GM19239 (cell line): ENCODE measurements at regions not wholly inside any gene's neighbourhood (a gene's known extent, or its start where the extent isn't known, plus 50 kb on each side); places are given as distances from the start of the nearest gene placed in this dataset.

Experiments
- DNase-seq: peaks from one replicate; pipeline ENCODE4 v3.0.0; 2011; ENCODE audit warnings: low spot score; ENCODE audit not compliant: insufficient read length
- FAIRE-seq: peaks from 2 replicates; lab custom pipeline; 2011; peaks lifted over from hg19 to GRCh38; lab: Jason Lieb, UNC

GRCh38 chr2:120807751-120808150 is 72.1 kb downstream of the GLI2 start:
- FAIRE-seq, result no peak
- no peak for DNase-seq

DNA sequence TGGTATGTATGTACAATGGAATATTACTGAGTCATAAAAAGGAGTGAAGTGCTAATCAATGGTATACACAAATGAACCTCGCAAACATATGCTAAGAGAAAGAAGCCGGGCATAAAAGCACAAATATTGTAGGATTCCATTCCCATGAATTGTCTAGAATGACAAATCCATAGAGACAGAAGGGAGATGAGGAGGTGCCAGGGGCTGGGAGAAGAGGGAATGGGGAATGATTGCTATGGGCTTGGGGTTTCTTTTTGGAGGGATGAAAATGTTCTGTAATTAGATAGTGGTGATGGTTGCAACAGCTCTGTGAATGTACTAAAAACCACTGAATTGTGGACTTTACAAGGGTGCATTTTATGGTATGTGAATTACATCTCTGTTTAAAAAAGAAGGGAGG is 73.5 kb downstream of the GLI2 start:
- FAIRE-seq (no peak), DNase-seq (no peak)

GRCh38 chr2:120809609-120810440 is 74.2 kb downstream of the GLI2 start:
- no peak for FAIRE-seq

DNA sequence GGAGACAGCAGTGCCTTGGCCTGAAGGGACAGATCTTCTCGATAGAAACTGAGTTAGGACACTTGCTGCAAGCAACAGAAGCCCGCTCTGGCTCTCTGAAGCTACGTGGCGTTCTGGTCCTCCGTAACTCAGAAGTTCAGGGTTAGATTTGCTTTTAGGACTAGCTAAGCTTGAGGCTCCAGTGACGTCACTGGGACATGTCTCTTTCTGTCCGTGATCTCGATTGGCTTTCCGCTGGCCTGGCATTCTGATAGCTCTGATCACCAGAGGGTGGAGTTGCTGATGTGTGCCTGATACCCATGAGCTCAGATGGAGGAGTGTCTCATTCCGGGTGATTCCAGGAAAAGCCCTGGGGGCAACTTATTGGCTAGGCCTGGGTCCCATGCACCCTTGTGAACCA is 75.0 kb downstream of the GLI2 start:
- DNase-seq (no peak), FAIRE-seq (no peak)

More at GRCh38 chr2:120809609-120810440, 74.2 kb downstream of the GLI2 start:
- DNase-seq, result no peak

DNA sequence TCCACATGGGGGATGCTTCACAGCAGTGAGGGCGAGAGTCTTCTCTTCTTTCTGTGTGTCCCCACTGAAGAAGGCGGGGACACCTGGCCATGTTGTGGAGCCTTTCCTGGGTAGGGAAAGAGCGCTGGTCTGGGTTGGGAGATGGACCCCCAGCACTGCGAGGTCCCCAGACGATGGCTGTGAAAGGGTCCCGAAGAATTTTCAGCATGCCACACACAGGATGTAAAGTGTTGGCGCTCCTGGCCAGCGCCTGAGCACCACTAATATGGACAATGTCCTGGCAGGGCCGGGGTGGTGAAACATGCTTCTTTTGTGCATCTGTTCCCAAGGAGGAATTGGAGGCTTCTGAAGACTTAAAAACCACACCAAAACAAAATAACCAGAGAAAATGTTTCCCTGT is 77.2 kb downstream of the GLI2 start:
- FAIRE-seq (no peak), DNase-seq (no peak)

GRCh38 chr2:120814352-120814751 is 78.7 kb downstream of the GLI2 start:
- FAIRE-seq, result no peak
- no peak for DNase-seq

DNA sequence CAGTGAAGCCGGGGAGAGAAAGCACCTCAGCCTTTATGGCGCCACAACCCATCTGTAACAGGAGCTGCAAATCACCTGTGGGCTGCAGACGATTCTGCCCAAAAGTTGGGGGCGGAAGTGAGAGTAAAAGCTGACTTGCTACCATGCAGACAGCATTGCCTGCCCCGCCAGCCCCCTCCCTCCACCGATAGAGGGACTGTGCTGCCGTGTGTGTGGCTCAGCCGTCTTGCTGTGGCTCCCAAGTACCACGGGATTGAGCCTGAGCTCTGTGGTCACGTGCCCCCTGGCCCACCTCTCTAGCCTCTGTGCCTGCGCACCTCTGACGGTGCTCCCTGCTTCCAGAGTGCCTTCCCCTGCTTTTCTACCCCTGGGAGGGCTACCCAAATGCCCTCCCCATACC is 79.6 kb downstream of the GLI2 start:
- DNase-seq (no peak), FAIRE-seq (no peak)

GRCh38 chr2:120817136-120817955 is 81.7 kb downstream of the GLI2 start:
- DNase-seq (no peak), FAIRE-seq (no peak)

DNA sequence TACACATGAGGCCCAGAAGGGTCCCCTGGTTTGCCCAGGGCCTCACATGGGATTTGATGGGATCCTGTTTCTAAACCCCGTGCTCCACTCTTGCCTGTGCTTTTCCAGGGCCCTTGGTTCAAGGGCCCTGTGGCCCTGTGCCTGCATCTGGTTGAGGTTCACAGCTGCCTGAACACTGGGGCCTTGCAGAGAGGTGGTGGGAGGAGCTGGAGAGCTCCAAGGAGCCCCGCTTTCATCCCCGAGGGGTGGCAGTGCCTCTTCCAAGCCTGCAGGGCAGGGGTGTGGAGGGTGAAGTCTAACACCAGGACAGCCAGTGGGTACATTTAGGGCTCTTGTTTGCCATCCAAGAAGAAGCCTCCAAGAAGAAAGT is 82.3 kb downstream of the GLI2 start:
- no peak for DNase-seq
- no peak for FAIRE-seq

GRCh38 chr2:120818441-120818920 is 82.8 kb downstream of the GLI2 start:
- FAIRE-seq, result no peak
- no peak for DNase-seq

GRCh38 chr2:120819720-120820210 is 84.1 kb downstream of the GLI2 start:
- DNase-seq (no peak), FAIRE-seq (no peak)

DNA sequence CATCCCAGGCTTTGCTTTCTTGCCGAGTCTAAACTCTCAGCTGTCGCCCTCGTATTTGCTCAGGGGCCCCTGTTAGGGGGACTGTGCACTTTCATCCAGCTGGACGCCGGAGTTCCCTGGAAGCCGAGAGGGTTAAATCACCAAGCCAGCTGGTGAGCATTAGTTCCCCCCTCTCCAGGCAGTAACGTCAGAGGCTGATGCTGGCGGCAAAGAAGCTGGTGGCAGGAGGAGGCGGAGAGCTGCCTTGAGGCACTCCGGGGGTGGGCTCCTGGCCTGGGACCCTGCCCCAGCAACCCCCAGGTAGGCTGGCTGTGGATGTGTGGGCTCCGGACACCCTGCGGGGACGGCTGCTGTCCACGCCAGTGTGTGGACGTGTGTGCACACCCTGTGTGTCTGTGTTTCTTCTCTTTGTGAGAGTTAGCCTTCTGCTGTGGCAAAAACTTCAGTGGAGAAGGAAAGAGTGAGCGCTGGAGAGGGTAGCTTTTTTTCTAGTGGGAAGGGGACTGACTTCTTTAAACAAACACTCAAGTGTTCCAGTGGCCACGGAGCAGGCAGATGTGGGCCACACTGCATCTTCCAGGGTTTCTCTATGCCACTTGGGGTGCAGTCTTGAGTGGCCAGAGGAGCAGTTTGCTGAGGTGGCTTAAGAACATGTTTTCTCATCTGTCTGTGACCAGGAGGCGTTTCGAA is 84.7 kb downstream of the GLI2 start:
- no peak for DNase-seq
- FAIRE-seq, result no peak

- DNase-seq (no peak), FAIRE-seq (no peak)
Measured at GRCh38 chr2:120820953-120821279, 85.2 kb downstream of the GLI2 start.

- FAIRE-seq (no peak), DNase-seq (no peak)
Measured at GRCh38 chr2:120821446-120822160, 85.9 kb downstream of the GLI2 start.

DNA sequence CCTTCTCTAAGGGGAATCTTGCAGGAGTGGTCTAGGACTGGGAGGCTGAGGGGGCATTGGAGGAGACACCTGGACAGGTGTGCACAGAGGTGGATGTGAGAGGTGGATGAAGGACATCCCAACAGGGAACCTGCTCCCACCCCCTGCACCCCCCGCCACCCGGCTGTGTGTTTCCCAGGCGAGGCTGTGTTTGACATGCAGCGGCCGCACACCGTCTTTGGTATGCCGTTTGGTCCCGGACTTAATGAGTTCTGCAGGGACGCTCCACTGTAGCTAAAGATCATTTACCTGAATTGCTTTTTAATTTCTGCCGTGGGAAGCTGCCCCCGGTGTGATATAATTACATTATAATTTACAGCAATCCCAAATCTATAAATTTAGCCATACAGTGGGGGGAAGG is 87.3 kb downstream of the GLI2 start:
- no peak for DNase-seq

DNA sequence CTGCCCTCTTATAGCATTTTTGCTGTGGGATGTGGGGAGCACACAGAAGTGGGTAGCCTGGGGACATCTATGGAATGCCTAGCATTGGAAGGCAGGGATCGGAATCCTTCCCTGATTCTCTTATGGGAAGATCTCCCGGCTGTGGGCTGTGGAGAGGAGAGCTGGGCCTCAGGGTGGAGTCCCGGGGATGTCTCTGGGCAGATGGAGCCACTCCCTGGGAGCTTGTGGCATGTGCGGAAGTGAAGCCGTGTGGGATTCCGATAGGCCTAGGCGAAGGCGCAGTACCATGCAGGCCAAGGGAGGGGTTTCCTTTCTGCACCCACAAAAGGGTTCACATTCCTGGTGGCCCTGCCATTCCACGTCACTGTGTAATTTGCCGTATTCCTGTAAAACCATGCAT is 87.9 kb downstream of the GLI2 start:
- FAIRE-seq (no peak), DNase-seq (no peak)

More for the DNA sequence above, 87.3 kb downstream of the GLI2 start:
- no peak for FAIRE-seq

GRCh38 chr2:120824246-120824645 is 88.6 kb downstream of the GLI2 start:
- DNase-seq (no peak), FAIRE-seq (no peak)

DNA sequence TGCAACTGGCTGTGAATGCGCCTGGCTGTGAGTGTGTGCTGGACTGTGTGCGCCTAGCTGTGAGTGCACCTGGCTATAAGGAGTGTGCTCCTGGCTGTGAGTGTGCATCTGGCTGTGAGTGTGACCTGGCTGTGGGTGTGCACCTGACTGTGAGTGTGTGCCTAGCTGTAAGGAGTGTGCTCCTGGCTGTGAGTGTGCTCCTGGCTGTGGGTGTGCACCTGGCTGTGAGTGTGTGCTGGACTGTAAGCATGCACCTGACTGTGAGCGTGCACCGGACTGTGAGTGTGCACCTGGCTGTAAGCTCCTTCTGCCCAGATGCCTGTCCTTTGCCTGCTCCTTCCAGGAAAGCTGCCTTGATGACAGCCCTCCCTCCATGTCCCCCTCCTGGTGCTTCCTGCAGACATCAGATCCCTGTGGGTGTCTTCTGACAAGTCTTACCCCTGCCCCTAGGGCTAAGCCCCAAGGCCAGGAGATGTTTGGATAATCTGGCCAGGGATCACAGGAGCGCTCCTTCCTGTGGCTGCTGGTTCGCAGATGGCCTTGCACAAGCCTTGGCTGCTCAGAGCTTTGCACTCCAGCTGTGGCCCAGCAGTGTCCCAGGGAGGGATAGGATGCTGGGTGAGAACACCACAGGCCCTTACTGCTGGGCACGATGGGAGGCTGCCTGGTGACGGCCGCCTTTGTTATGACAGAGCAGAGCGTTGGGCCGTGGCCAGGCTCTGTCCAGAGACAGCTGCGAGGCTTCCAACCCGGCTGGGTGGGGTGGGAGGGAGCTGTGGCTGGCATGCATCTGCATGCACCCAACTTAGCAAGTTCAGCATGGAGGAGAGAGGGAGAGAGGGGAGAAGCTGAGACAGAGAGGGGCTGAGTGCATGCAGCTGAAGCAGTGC is 89.9 kb downstream of the GLI2 start:
- no peak for DNase-seq
- no peak for FAIRE-seq

GRCh38 chr2:120826260-120826648 is 90.6 kb downstream of the GLI2 start:
- no peak for DNase-seq
- no peak for FAIRE-seq
